HEK293 (cell line): ENCODE measurements at regions not wholly inside any gene's neighbourhood (a gene's known extent, or its start where the extent isn't known, plus 50 kb on each side); places are given as distances from the start of the nearest gene placed in this dataset.

Experiments used
- CTCF ChIA-PET: fragments of 350-600 bp; formaldehyde crosslinking; extraction: SDS; loops from one replicate; lab custom pipeline; 2021; ENCODE audit warnings: antibody characterized with exemption; lab: Yijun Ruan, JAX
- POLR2A ChIA-PET: fragments of 300-600 bp; formaldehyde crosslinking; extraction: SDS; loops from one replicate; lab custom pipeline; 2020; ENCODE audit warnings: antibody characterized with exemption, inconsistent platforms; lab: Yijun Ruan, JAX
- H3K27ac ChIP-seq: fragments of 200-500 bp; sonication (Bioruptor generic); 2 replicates; pipeline ENCODE4 v1.5.1; 2014; ENCODE audit warnings: low read depth, low read length, control low read depth, inconsistent platforms; ENCODE audit errors: extremely low read depth
- H3K36me3 ChIP-seq, 2 experiments: fragments of 200-500 bp in 1 of 2; sonication (Bioruptor generic) in 1 of 2; 1 replicate in 1 of 2; 2 replicates in 1 of 2; pipeline ENCODE4 v1.5.1; 2014 to 2017; ENCODE audit warnings: inconsistent platforms in 2 of 2, low read length in 2 of 2; ENCODE audit not compliant: control insufficient read depth in 2 of 2, insufficient read depth in 1 of 2
- H3K4me1 ChIP-seq: fragments of 200-500 bp; sonication (Bioruptor generic); 2 replicates; pipeline ENCODE4 v1.5.1; 2014; ENCODE audit warnings: mild to moderate bottlenecking, low read length, inconsistent platforms; ENCODE audit not compliant: control insufficient read depth, insufficient read depth
- H3K4me3 ChIP-seq: 2 replicates; pipeline ENCODE4 v1.5.1; 2011; ENCODE audit warnings: low read depth, mild to moderate bottlenecking, control low read depth, low read length, moderate library complexity
- H3K9me3 ChIP-seq: fragments of 200-500 bp; sonication (Bioruptor generic); 2 replicates; pipeline ENCODE4 v1.5.1; 2014; ENCODE audit warnings: low read depth, low read length, inconsistent platforms; ENCODE audit not compliant: control insufficient read depth, insufficient read depth
- EGR2 ChIP-seq: fragments of 450-650 bp; formaldehyde crosslinking; IDR thresholded peaks from 2 replicates; pipeline ENCODE4 v1.5.1; 2016; ENCODE audit warnings: low read depth, missing biosample characterization, missing genetic modification characterization
- HOXC10 ChIP-seq: sonication (generic); formaldehyde crosslinking; IDR thresholded peaks from 2 replicates; pipeline ENCODE4 v1.8.1; 2023; ENCODE audit warnings: mild to moderate bottlenecking, missing genetic modification reagents
- OSR2 ChIP-seq: fragments of 450-650 bp; formaldehyde crosslinking; IDR thresholded peaks from 2 replicates; pipeline ENCODE4 v1.5.1; 2016; ENCODE audit warnings: missing biosample characterization, missing genetic modification characterization
- PRDM1 ChIP-seq: fragments of 450-650 bp; formaldehyde crosslinking; IDR thresholded peaks from 2 replicates; pipeline ENCODE4; 2016; ENCODE audit warnings: missing biosample characterization, missing genetic modification characterization
- SALL2 ChIP-seq: fragments of 450-650 bp; formaldehyde crosslinking; IDR thresholded peaks from 2 replicates; pipeline ENCODE4 v1.5.0; 2017; ENCODE audit warnings: missing biosample characterization, mild to moderate bottlenecking, missing genetic modification characterization, borderline replicate concordance
- SCRT2 ChIP-seq: fragments of 450-650 bp; formaldehyde crosslinking; IDR thresholded peaks from 2 replicates; pipeline ENCODE4 v1.5.1; 2016; ENCODE audit warnings: missing biosample characterization, missing genetic modification characterization
- YY1 ChIP-seq: fragments of 450-650 bp; formaldehyde crosslinking; IDR thresholded peaks from 2 replicates; pipeline ENCODE4 v1.5.1; 2018; ENCODE audit warnings: missing biosample characterization, missing genetic modification characterization
- ZNF366 ChIP-seq: fragments of 450-650 bp; formaldehyde crosslinking; conservative IDR thresholded peaks from 2 replicates; pipeline ENCODE4 v1.5.1; 2016; ENCODE audit warnings: missing biosample characterization, missing genetic modification characterization
- ZNF596 ChIP-seq: fragments of 450-650 bp; IDR thresholded peaks from 2 replicates; pipeline ENCODE4 v1.5.0; 2018; ENCODE audit warnings: missing biosample characterization, mild to moderate bottlenecking, missing genetic modification characterization, moderate library complexity
- ZNF837 ChIP-seq: fragments of 450-650 bp; formaldehyde crosslinking; IDR thresholded peaks from 2 replicates; pipeline ENCODE4 v1.5.1; 2016; ENCODE audit warnings: missing biosample characterization, missing genetic modification characterization
- TF ChIP-seq, protein P1 (sequence below): fragments of 450-650 bp; formaldehyde crosslinking; IDR thresholded peaks from 2 replicates; pipeline ENCODE4 v1.5.1; 2016; ENCODE audit warnings: missing biosample characterization, missing genetic modification characterization
- TF ChIP-seq, protein P2 (sequence below): fragments of 450-650 bp; formaldehyde crosslinking; IDR thresholded peaks from 2 replicates; pipeline ENCODE4; 2016; ENCODE audit warnings: missing biosample characterization, missing genetic modification characterization
- TF ChIP-seq, protein P3 (sequence below): fragments of 450-650 bp; formaldehyde crosslinking; IDR thresholded peaks from 2 replicates; pipeline ENCODE4 v1.5.1; 2017; ENCODE audit warnings: missing biosample characterization, missing genetic modification characterization
- TF ChIP-seq, protein P4 (sequence below): fragments of 450-650 bp; formaldehyde crosslinking; conservative IDR thresholded peaks from 2 replicates; pipeline ENCODE4 v1.5.1; 2016; ENCODE audit warnings: low read depth, missing biosample characterization, missing genetic modification characterization
- TF ChIP-seq, protein P5 (sequence below): fragments of 450-650 bp; formaldehyde crosslinking; IDR thresholded peaks from 2 replicates; pipeline ENCODE4 v1.5.1; 2017; ENCODE audit warnings: missing biosample characterization, missing genetic modification characterization
- TF ChIP-seq, protein P6 (sequence below): fragments of 450-650 bp; formaldehyde crosslinking; IDR thresholded peaks from 2 replicates; pipeline ENCODE4 v1.5.1; 2016; ENCODE audit warnings: missing biosample characterization, missing genetic modification characterization, borderline replicate concordance
- TF ChIP-seq, protein P7 (sequence below): fragments of 450-650 bp; formaldehyde crosslinking; IDR thresholded peaks from 2 replicates; pipeline ENCODE4 v1.5.1; 2016; ENCODE audit warnings: missing biosample characterization, missing genetic modification characterization, borderline replicate concordance

DNA sequence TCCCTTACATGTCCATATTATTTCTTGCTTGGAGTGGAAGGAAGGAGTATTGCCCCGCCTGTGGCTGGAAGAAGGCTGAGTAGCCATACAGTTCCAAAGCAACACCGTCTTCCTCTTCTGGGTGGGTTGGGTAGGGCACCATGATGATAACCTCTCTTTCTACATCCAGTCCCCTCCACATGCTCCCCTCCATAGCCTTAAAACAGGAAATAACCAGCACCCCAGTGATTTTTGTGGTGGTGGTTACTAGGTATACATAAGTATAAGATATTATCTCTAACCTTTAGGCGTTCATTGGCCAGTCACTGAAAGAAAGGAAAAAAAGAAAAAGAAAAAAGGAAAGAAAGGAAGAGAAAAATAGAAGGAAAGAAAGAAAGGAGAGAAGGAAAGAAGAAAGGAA lies 63.1 kb downstream of the CXCR4 start:
- no peaks in the 10 kb centered on the region for H3K9me3 ChIP-seq
- ChIA-PET CTCF (no interaction called here), POLR2A (no interaction called here)

More for the DNA sequence above, 63.1 kb downstream of the CXCR4 start:
- TF ChIP-seq EGR2 (tag by site-specific recombination) (no peak), PRDM1 (tag by site-specific recombination) (0 out of 2 replicates have a peak, but pooled peaks have one; percentile 7), SALL2 (tag by site-specific recombination) (no peak), OSR2 (tag by site-specific recombination) (no peak), YY1 (no peak), ZNF837 (tag by site-specific recombination) (no peak), HOXC10 (CRISPR knock-in tag) (no peak), ZNF366 (0 out of 2 replicates have a peak, but pooled peaks have one; percentile 18), ZNF596 (tag by site-specific recombination) (no peak), SCRT2 (tag by site-specific recombination) (no peak)
- TF ChIP-seq, protein P1, sequence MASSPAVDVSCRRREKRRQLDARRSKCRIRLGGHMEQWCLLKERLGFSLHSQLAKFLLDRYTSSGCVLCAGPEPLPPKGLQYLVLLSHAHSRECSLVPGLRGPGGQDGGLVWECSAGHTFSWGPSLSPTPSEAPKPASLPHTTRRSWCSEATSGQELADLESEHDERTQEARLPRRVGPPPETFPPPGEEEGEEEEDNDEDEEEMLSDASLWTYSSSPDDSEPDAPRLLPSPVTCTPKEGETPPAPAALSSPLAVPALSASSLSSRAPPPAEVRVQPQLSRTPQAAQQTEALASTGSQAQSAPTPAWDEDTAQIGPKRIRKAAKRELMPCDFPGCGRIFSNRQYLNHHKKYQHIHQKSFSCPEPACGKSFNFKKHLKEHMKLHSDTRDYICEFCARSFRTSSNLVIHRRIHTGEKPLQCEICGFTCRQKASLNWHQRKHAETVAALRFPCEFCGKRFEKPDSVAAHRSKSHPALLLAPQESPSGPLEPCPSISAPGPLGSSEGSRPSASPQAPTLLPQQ (tag by site-specific recombination) = no peak
- TF ChIP-seq, protein P2, sequence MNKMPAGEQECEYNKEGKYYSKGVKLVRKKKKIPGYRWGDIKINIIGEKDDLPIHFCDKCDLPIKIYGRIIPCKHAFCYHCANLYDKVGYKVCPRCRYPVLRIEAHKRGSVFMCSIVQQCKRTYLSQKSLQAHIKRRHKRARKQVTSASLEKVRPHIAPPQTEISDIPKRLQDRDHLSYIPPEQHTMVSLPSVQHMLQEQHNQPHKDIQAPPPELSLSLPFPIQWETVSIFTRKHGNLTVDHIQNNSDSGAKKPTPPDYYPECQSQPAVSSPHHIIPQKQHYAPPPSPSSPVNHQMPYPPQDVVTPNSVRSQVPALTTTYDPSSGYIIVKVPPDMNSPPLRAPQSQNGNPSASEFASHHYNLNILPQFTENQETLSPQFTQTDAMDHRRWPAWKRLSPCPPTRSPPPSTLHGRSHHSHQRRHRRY (tag by site-specific recombination) = no peak
- TF ChIP-seq, protein P3, sequence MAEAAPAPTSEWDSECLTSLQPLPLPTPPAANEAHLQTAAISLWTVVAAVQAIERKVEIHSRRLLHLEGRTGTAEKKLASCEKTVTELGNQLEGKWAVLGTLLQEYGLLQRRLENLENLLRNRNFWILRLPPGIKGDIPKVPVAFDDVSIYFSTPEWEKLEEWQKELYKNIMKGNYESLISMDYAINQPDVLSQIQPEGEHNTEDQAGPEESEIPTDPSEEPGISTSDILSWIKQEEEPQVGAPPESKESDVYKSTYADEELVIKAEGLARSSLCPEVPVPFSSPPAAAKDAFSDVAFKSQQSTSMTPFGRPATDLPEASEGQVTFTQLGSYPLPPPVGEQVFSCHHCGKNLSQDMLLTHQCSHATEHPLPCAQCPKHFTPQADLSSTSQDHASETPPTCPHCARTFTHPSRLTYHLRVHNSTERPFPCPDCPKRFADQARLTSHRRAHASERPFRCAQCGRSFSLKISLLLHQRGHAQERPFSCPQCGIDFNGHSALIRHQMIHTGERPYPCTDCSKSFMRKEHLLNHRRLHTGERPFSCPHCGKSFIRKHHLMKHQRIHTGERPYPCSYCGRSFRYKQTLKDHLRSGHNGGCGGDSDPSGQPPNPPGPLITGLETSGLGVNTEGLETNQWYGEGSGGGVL (tag by site-specific recombination) = no peak
- TF ChIP-seq, protein P4, sequence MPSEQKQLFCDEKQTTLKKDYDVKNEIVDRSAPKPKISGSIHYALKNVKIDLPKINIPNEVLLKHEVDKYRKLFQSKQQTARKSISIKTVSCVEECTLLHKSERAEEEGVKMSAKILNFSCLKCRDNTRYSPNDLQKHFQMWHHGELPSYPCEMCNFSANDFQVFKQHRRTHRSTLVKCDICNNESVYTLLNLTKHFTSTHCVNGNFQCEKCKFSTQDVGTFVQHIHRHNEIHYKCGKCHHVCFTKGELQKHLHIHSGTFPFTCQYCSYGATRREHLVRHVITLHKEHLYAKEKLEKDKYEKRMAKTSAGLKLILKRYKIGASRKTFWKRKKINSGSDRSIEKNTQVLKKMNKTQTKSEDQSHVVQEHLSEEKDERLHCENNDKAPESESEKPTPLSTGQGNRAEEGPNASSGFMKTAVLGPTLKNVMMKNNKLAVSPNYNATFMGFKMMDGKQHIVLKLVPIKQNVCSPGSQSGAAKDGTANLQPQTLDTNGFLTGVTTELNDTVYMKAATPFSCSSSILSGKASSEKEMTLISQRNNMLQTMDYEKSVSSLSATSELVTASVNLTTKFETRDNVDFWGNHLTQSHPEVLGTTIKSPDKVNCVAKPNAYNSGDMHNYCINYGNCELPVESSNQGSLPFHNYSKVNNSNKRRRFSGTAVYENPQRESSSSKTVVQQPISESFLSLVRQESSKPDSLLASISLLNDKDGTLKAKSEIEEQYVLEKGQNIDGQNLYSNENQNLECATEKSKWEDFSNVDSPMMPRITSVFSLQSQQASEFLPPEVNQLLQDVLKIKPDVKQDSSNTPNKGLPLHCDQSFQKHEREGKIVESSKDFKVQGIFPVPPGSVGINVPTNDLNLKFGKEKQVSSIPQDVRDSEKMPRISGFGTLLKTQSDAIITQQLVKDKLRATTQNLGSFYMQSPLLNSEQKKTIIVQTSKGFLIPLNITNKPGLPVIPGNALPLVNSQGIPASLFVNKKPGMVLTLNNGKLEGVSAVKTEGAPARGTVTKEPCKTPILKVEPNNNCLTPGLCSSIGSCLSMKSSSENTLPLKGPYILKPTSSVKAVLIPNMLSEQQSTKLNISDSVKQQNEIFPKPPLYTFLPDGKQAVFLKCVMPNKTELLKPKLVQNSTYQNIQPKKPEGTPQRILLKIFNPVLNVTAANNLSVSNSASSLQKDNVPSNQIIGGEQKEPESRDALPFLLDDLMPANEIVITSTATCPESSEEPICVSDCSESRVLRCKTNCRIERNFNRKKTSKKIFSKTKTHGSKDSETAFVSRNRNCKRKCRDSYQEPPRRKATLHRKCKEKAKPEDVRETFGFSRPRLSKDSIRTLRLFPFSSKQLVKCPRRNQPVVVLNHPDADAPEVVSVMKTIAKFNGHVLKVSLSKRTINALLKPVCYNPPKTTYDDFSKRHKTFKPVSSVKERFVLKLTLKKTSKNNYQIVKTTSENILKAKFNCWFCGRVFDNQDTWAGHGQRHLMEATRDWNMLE (tag by site-specific recombination) = no peak
- TF ChIP-seq, protein P5, sequence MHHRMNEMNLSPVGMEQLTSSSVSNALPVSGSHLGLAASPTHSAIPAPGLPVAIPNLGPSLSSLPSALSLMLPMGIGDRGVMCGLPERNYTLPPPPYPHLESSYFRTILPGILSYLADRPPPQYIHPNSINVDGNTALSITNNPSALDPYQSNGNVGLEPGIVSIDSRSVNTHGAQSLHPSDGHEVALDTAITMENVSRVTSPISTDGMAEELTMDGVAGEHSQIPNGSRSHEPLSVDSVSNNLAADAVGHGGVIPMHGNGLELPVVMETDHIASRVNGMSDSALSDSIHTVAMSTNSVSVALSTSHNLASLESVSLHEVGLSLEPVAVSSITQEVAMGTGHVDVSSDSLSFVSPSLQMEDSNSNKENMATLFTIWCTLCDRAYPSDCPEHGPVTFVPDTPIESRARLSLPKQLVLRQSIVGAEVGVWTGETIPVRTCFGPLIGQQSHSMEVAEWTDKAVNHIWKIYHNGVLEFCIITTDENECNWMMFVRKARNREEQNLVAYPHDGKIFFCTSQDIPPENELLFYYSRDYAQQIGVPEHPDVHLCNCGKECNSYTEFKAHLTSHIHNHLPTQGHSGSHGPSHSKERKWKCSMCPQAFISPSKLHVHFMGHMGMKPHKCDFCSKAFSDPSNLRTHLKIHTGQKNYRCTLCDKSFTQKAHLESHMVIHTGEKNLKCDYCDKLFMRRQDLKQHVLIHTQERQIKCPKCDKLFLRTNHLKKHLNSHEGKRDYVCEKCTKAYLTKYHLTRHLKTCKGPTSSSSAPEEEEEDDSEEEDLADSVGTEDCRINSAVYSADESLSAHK (tag by site-specific recombination) = no peak
- TF ChIP-seq, protein P6, sequence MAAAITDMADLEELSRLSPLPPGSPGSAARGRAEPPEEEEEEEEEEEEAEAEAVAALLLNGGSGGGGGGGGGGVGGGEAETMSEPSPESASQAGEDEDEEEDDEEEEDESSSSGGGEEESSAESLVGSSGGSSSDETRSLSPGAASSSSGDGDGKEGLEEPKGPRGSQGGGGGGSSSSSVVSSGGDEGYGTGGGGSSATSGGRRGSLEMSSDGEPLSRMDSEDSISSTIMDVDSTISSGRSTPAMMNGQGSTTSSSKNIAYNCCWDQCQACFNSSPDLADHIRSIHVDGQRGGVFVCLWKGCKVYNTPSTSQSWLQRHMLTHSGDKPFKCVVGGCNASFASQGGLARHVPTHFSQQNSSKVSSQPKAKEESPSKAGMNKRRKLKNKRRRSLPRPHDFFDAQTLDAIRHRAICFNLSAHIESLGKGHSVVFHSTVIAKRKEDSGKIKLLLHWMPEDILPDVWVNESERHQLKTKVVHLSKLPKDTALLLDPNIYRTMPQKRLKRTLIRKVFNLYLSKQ (tag by site-specific recombination) = no peak
- TF ChIP-seq, protein P7, sequence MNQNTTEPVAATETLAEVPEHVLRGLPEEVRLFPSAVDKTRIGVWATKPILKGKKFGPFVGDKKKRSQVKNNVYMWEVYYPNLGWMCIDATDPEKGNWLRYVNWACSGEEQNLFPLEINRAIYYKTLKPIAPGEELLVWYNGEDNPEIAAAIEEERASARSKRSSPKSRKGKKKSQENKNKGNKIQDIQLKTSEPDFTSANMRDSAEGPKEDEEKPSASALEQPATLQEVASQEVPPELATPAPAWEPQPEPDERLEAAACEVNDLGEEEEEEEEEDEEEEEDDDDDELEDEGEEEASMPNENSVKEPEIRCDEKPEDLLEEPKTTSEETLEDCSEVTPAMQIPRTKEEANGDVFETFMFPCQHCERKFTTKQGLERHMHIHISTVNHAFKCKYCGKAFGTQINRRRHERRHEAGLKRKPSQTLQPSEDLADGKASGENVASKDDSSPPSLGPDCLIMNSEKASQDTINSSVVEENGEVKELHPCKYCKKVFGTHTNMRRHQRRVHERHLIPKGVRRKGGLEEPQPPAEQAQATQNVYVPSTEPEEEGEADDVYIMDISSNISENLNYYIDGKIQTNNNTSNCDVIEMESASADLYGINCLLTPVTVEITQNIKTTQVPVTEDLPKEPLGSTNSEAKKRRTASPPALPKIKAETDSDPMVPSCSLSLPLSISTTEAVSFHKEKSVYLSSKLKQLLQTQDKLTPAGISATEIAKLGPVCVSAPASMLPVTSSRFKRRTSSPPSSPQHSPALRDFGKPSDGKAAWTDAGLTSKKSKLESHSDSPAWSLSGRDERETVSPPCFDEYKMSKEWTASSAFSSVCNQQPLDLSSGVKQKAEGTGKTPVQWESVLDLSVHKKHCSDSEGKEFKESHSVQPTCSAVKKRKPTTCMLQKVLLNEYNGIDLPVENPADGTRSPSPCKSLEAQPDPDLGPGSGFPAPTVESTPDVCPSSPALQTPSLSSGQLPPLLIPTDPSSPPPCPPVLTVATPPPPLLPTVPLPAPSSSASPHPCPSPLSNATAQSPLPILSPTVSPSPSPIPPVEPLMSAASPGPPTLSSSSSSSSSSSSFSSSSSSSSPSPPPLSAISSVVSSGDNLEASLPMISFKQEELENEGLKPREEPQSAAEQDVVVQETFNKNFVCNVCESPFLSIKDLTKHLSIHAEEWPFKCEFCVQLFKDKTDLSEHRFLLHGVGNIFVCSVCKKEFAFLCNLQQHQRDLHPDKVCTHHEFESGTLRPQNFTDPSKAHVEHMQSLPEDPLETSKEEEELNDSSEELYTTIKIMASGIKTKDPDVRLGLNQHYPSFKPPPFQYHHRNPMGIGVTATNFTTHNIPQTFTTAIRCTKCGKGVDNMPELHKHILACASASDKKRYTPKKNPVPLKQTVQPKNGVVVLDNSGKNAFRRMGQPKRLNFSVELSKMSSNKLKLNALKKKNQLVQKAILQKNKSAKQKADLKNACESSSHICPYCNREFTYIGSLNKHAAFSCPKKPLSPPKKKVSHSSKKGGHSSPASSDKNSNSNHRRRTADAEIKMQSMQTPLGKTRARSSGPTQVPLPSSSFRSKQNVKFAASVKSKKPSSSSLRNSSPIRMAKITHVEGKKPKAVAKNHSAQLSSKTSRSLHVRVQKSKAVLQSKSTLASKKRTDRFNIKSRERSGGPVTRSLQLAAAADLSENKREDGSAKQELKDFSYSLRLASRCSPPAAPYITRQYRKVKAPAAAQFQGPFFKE (tag by site-specific recombination) = no peak
- Histone ChIP-seq H3K36me3 (no peaks in the 10 kb centered on the region), H3K4me1 (no peaks in the 10 kb centered on the region), H3K4me3 (no peak overlapping the region), H3K27ac (no peak overlapping the region)
